Esophagus muscularis mucosa (tissue), 4 donors: ENCODE measurements at regions not wholly inside any gene's neighbourhood (a gene's known extent, or its start where the extent isn't known, plus 50 kb on each side); places are given as distances from the start of the nearest gene placed in this dataset.
A peak's percentile ranks its signal among the peaks of the same experiment; 100 is the strongest.

Experiments
- DNase-seq: peaks from one replicate; pipeline ENCODE4 v3.0.0-alpha.2; 2017; ENCODE audit errors: extremely low spot score
- H3K27ac ChIP-seq, 4 donors: fragments of 200-600 bp; sonication (generic); replicated peaks in 1 of 4; 1 replicate in 3 of 4; 2 replicates in 1 of 4; pipeline ENCODE4 v1.5.1; 2016 to 2019; ENCODE audit warnings: mild to moderate bottlenecking in 1 of 4
- H3K27me3 ChIP-seq, 4 donors: fragments of 200-600 bp; sonication (generic); one replicate each; pipeline versions ENCODE4 v1.5.1 to v1.6.0; 2016 to 2019
- H3K36me3 ChIP-seq, 4 donors: fragments of 200-600 bp; sonication (generic); one replicate each; pipeline ENCODE4 v1.5.1; 2016 to 2019
- H3K4me1 ChIP-seq, 4 donors: fragments of 200-600 bp; sonication (generic); one replicate each; pipeline ENCODE4 v1.5.1; 2016 to 2019
- H3K4me3 ChIP-seq, 4 donors: fragments of 200-600 bp; sonication (generic); 1 replicate in 2 of 4; 2 replicates in 2 of 4; pipeline ENCODE4 v1.5.1; 2016 to 2019; ENCODE audit warnings: mild to moderate bottlenecking in 4 of 4, moderate library complexity in 1 of 4
- H3K9me3 ChIP-seq, 4 donors: fragments of 200-600 bp; sonication (generic); 1 replicate in 3 of 4; 2 replicates in 1 of 4; pipeline ENCODE4 v1.5.1; 2016 to 2019
- EP300 ChIP-seq: sonication (generic); formaldehyde crosslinking; IDR thresholded peaks from one replicate; pipeline ENCODE4 v1.6.1; 2017; ENCODE audit warnings: antibody characterized with exemption
- POLR2A ChIP-seq: fragments of 450-650 bp; IDR thresholded peaks from one replicate; pipeline ENCODE4 v1.6.1; 2017; ENCODE audit warnings: antibody characterized with exemption, moderate library complexity, mild to moderate bottlenecking, low read depth
- POLR2AphosphoS5 ChIP-seq, 2 donors: sonication (generic); formaldehyde crosslinking; IDR thresholded peaks; one replicate each; pipeline ENCODE4 v1.6.1; 2017; ENCODE audit warnings: antibody characterized with exemption in 2 of 2
- WGBS: methylation state at CpG from one replicate; pipeline ENCODE4 v1.1.5; 2018; 5-methylcytosine and 5-hydroxymethylcytosine counted together
- intact Hi-C: fragments of 100-400 bp; cut with DNase I; formaldehyde crosslinking; loops from one replicate; pipeline ENCODE4 v1.15.1; 2023
- TF ChIP-seq, protein P1 (sequence below), 3 experiments: fragments of 200-600 bp in 2 of 3; fragments of 450-650 bp in 1 of 3; sonication (generic) in 2 of 3; IDR thresholded peaks; one replicate each; pipeline ENCODE4 v1.5.1; 2017 to 2019; ENCODE audit warnings: antibody characterized with exemption in 3 of 3, mild to moderate bottlenecking in 2 of 3, moderate library complexity in 1 of 3

GRCh38 chr5:74233571-74233970 is 407.0 kb downstream of the ENC1 start:
- Histone ChIP-seq H3K27me3 (no peaks in the 10 kb centered on the region), H3K9me3 (no peaks in the 10 kb centered on the region), H3K27ac (no peak overlapping the region), H3K4me1 (no peaks in the 10 kb centered on the region), H3K4me3 (no peak overlapping the region), H3K36me3 (no peaks in the 10 kb centered on the region)
- TF ChIP-seq POLR2AphosphoS5 (IDR thresholded peaks at IDR 0.05) (no peak), POLR2A (no peak), EP300 (no peak)
- TF ChIP-seq, protein P1, sequence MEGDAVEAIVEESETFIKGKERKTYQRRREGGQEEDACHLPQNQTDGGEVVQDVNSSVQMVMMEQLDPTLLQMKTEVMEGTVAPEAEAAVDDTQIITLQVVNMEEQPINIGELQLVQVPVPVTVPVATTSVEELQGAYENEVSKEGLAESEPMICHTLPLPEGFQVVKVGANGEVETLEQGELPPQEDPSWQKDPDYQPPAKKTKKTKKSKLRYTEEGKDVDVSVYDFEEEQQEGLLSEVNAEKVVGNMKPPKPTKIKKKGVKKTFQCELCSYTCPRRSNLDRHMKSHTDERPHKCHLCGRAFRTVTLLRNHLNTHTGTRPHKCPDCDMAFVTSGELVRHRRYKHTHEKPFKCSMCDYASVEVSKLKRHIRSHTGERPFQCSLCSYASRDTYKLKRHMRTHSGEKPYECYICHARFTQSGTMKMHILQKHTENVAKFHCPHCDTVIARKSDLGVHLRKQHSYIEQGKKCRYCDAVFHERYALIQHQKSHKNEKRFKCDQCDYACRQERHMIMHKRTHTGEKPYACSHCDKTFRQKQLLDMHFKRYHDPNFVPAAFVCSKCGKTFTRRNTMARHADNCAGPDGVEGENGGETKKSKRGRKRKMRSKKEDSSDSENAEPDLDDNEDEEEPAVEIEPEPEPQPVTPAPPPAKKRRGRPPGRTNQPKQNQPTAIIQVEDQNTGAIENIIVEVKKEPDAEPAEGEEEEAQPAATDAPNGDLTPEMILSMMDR (IDR thresholded peaks at IDR 0.05) = no peak
- DNase-seq = no peak
- intact Hi-C loops = no loop called here
- WGBS = 81% methylated on average over 1 of the region's 1 CpG

GRCh38 chr5:74233091-74233490 is 407.4 kb downstream of the ENC1 start:
- H3K36me3 ChIP-seq = no peaks in the 10 kb centered on the region
- H3K27me3 ChIP-seq = no peaks in the 10 kb centered on the region
- DNase-seq = no peak
- TF ChIP-seq POLR2A (no peak), EP300 (no peak), POLR2AphosphoS5 (IDR thresholded peaks at IDR 0.05) (no peak)
- TF ChIP-seq, protein P1 (IDR thresholded peaks at IDR 0.05) = no peak
- no peaks in the 10 kb centered on the region for H3K9me3 ChIP-seq
- H3K4me3 ChIP-seq = no peak overlapping the region
- no peaks in the 10 kb centered on the region for H3K4me1 ChIP-seq
- intact Hi-C loops = no loop called here
- H3K27ac ChIP-seq = no peak overlapping the region

DNA sequence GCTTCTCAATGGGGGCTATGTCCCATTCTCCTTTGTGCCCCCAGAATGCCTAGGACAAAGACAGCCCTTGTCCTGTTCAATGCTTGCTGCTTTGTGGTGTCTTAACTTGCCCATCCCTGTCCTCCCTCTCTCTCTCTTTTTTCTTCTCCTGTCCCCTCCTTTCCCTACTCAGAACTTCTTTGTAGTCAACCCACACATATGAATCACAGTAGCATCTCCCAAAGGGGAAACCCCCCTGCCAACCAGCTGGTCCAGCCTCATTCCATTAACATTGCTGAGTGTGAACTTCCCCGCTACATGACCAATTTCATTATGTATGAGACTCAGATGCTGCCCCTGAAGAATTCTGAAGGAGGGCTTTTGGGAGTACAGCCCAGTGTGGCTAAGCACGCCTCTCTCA is 408.3 kb downstream of the ENC1 start:
- no peaks in the 10 kb centered on the region for H3K9me3 ChIP-seq
- no peaks in the 10 kb centered on the region for H3K36me3 ChIP-seq
- H3K27me3 ChIP-seq = no peaks in the 10 kb centered on the region
- intact Hi-C loops = no loop called here
- peaks cover 0 to 1% (median under 1%) of the 10 kb centered on the region in 4 donors for H3K4me1 ChIP-seq
- 90% methylated on average over 2 of the region's 2 CpGs for WGBS
- no peak overlapping the region for H3K27ac ChIP-seq
- no peak overlapping the region for H3K4me3 ChIP-seq
- no peak for DNase-seq
- no peak for TF ChIP-seq POLR2AphosphoS5 (IDR thresholded peaks at IDR 0.05)
- TF ChIP-seq POLR2A = no peak
- TF ChIP-seq, protein P1 (IDR thresholded peaks at IDR 0.05) = no peak
- no peak for TF ChIP-seq EP300

GRCh38 chr5:74231697-74232096 is 408.8 kb downstream of the ENC1 start:
- Histone ChIP-seq H3K27me3 (no peaks in the 10 kb centered on the region), H3K4me3 (no peak overlapping the region), H3K27ac (no peak overlapping the region), H3K36me3 (no peaks in the 10 kb centered on the region), H3K9me3 (no peaks in the 10 kb centered on the region), H3K4me1 (peaks cover 0 to 7% (median 6%) of the 10 kb centered on the region in 4 donors)
- TF ChIP-seq EP300 = no peak
- TF ChIP-seq, protein P1 (IDR thresholded peaks at IDR 0.05) = no peak
- no peak for TF ChIP-seq POLR2A
- no peak for TF ChIP-seq POLR2AphosphoS5 (IDR thresholded peaks at IDR 0.05)
- DNase-seq = no peak
- WGBS = 88% methylated on average over 5 of the region's 5 CpGs
- intact Hi-C loops = no loop called here

DNA sequence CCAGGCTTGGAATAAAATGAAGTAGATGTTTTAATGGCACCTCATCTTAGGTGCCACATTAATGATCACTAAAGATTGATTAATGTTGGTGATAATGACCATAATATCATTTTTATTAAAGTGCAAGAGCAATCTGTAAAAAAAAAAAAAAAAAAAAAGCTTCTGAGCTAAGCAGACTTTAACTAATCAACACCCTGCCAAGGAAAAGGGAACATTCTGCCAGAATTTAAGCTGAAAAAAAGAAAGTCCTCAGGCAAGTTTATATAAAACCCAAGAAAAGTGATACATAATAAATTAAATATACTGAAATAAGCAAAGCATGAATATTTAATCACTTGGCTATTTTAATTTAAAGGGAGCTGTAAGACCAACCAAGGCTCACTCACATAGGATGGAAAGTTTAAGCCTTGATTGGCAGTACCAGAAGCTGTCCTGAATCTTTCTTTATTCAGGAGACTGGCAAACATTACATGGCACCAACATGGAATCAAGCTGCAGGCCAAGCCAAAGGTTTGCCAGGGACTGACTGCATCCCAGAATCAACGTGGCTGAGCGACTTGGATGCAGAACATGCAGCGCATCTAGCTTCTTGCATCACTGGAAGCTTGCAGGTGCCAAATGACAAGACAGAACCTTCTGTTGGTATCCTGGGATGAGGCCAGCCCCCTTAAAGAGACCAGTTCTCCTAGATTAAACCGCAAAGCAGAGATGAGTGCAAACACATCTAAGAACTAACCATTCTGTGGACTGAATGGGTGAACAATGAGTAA is 413.6 kb downstream of the ENC1 start:
- intact Hi-C loops = no loop called here
- H3K4me1 ChIP-seq = peaks cover 0 to 12% (median 9%) of the 10 kb centered on the region in 4 donors
- no peak for DNase-seq
- H3K27me3 ChIP-seq = no peaks in the 10 kb centered on the region
- WGBS = 21% methylated on average over 3 of the region's 4 CpGs
- H3K36me3 ChIP-seq = no peaks in the 10 kb centered on the region
- H3K9me3 ChIP-seq = no peaks in the 10 kb centered on the region
- TF ChIP-seq POLR2A (no peak), POLR2AphosphoS5 (IDR thresholded peaks at IDR 0.05) (peak in 1 of 2 donors; percentile 10), EP300 (no peak)
- TF ChIP-seq, protein P1 (IDR thresholded peaks at IDR 0.05) = no peak
- H3K4me3 ChIP-seq = no peak overlapping the region
- no peak overlapping the region for H3K27ac ChIP-seq
